Gastroesophageal sphincter (tissue), 3 donors: ENCODE measurements at regions not wholly inside any gene's neighbourhood (a gene's known extent, or its start where the extent isn't known, plus 50 kb on each side); places are given as distances from the start of the nearest gene placed in this dataset.

ENCODE experiments used
- CTCF ChIP-seq, 4 experiments: fragments of 200-600 bp in 2 of 4; fragments of 450-650 bp in 2 of 4; sonication (generic) in 1 of 4; IDR thresholded peaks; one replicate each; pipeline ENCODE4 v1.5.1; 2017 to 2019; ENCODE audit warnings: antibody characterized with exemption in 4 of 4, mild to moderate bottlenecking in 2 of 4, moderate library complexity in 2 of 4
- EP300 ChIP-seq: sonication (generic); formaldehyde crosslinking; IDR thresholded peaks from one replicate; pipeline ENCODE4 v1.6.1; 2017; ENCODE audit warnings: antibody characterized with exemption, mild to moderate bottlenecking
- POLR2A ChIP-seq, 2 donors: fragments of 450-650 bp; IDR thresholded peaks; one replicate each; pipeline ENCODE4 v1.6.1; 2017; ENCODE audit warnings: antibody characterized with exemption in 2 of 2, mild to moderate bottlenecking in 2 of 2, moderate library complexity in 1 of 2
- POLR2AphosphoS5 ChIP-seq: sonication (generic); formaldehyde crosslinking; IDR thresholded peaks from one replicate; pipeline ENCODE4 v1.6.1; 2017; ENCODE audit warnings: antibody characterized with exemption

DNA sequence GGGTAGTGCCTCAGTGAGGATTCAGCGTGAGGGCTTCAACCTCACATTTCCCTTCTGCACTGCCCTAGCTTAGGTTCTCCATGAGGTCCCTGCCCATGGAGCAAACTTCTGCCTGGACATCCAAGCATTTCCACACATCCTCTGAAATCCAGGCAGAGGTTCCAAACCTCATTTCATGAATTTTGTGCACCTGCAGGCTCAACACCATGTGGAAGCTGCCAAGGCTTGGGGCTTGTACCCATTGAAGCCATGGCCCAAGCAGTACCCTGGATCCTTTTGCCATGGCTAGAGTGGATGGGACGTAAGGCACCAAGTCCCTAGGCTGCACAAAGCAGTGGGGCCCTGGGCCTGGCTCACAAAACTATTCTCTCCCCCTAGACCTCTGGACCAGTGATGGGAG, 877.1 kb upstream of the KLHL1 start:
- no peak for TF ChIP-seq POLR2AphosphoS5
- no peak for TF ChIP-seq CTCF (IDR thresholded peaks at IDR 0.05)
- TF ChIP-seq POLR2A (IDR thresholded peaks at IDR 0.05): no peak
- TF ChIP-seq EP300: no peak
